Fibroblast of lung (primary cell): ENCODE measurements at regions not wholly inside any gene's neighbourhood (a gene's known extent, or its start where the extent isn't known, plus 50 kb on each side); places are given as distances from the start of the nearest gene placed in this dataset.

Experiments
- DNase-seq, 2 donors: peaks; one replicate each; pipeline versions ENCODE4 v3.0.0 to v3.0.0-alpha.2; 2010; ENCODE audit warnings: low read depth in 2 of 2
- H2AFZ ChIP-seq: 2 replicates; pipeline ENCODE4 v1.5.1; 2012; ENCODE audit warnings: low read length, control low read depth, inconsistent platforms
- H3K27ac ChIP-seq: 2 replicates; pipeline ENCODE4 v1.5.1; 2011; ENCODE audit warnings: low read length, control low read depth; ENCODE audit not compliant: insufficient read depth
- H3K27me3 ChIP-seq: 2 replicates; pipeline ENCODE4 v1.5.1; 2011; ENCODE audit warnings: mild to moderate bottlenecking, low read length; ENCODE audit not compliant: control insufficient read depth, insufficient read depth
- H3K36me3 ChIP-seq: 2 replicates; pipeline ENCODE4 v1.5.1; 2011; ENCODE audit warnings: low read length; ENCODE audit not compliant: control insufficient read depth, insufficient read depth
- H3K4me1 ChIP-seq: 2 replicates; pipeline ENCODE4 v1.5.1; 2011; ENCODE audit warnings: low read length; ENCODE audit not compliant: control insufficient read depth, insufficient read depth; ENCODE audit errors: extremely low read depth
- H3K4me2 ChIP-seq: 2 replicates; pipeline ENCODE4 v1.5.1; 2011; ENCODE audit warnings: low read length, control low read depth; ENCODE audit not compliant: insufficient read depth; ENCODE audit errors: extremely low read depth
- H3K4me3 ChIP-seq, 4 experiments: fragments of 200-600 bp in 1 of 4; sonication (generic) in 1 of 4; replicated peaks in 1 of 4; 2 replicates each; pipeline ENCODE4 v1.5.1; 2011 to 2016; ENCODE audit warnings: low read length in 4 of 4, low read depth in 3 of 4, mild to moderate bottlenecking in 3 of 4, control low read depth in 2 of 4, inconsistent platforms in 1 of 4, mixed read lengths in 1 of 4; ENCODE audit not compliant: insufficient read depth in 1 of 4; ENCODE audit errors: control extremely low read depth in 1 of 4
- H3K79me2 ChIP-seq: 2 replicates; pipeline ENCODE4 v1.5.1; 2012; ENCODE audit warnings: mild to moderate bottlenecking, low read length, inconsistent platforms; ENCODE audit not compliant: control insufficient read depth, insufficient read depth
- H3K9ac ChIP-seq: 2 replicates; pipeline ENCODE4 v1.5.1; 2011; ENCODE audit warnings: mild to moderate bottlenecking, low read length, control low read depth; ENCODE audit not compliant: insufficient read depth
- H3K9me3 ChIP-seq: 2 replicates; pipeline ENCODE4 v1.5.1; 2012; ENCODE audit warnings: low read depth, low read length; ENCODE audit not compliant: control insufficient read depth, insufficient read depth
- H4K20me1 ChIP-seq: 2 replicates; pipeline ENCODE4 v1.5.1; 2011; ENCODE audit warnings: low read length; ENCODE audit not compliant: control insufficient read depth, insufficient read depth; ENCODE audit errors: extremely low read depth
- CTCF ChIP-seq, 2 donors: IDR thresholded peaks in 1 of 2; conservative IDR thresholded peaks in 1 of 2; 1 replicate in 1 of 2; 2 replicates in 1 of 2; pipeline ENCODE4 v1.5.1; 2011 to 2012; ENCODE audit warnings: low read length in 2 of 2, control low read depth in 1 of 2, inconsistent platforms in 1 of 2, low read depth in 1 of 2, mild to moderate bottlenecking in 1 of 2
- EZH2 ChIP-seq: IDR thresholded peaks from 2 replicates; pipeline ENCODE4 v1.5.1; 2012; ENCODE audit warnings: low read length, control low read depth, mild to moderate bottlenecking; ENCODE audit errors: missing control alignments

- H3K27me3 ChIP-seq, result no peaks in the 10 kb centered on the region
- H3K4me3 ChIP-seq, result no peak overlapping the region
- H3K4me1 ChIP-seq, result peaks cover 3% of the 10 kb centered on the region
- H3K36me3 ChIP-seq, result no peaks in the 10 kb centered on the region
- no peak for DNase-seq
- no peaks in the 10 kb centered on the region for H4K20me1 ChIP-seq
- no peak overlapping the region for H3K27ac ChIP-seq
- no peak overlapping the region for H3K4me2 ChIP-seq
- TF ChIP-seq CTCF (conservative IDR thresholded peaks at IDR 0.05 in 1 of 2, IDR thresholded peaks at IDR 0.05 in 1 of 2; ENCODE audit: low read depth in 1 of 2, low read length in 2 of 2), result no peak
- no peak for TF ChIP-seq EZH2
- H3K9me3 ChIP-seq, result no peaks in the 10 kb centered on the region
- no peak overlapping the region for H2AFZ ChIP-seq
- H3K79me2 ChIP-seq, result no peaks in the 10 kb centered on the region
- no peak overlapping the region for H3K9ac ChIP-seq
Measured at GRCh38 chr4:3390288-3390811, 51.4 kb upstream of the HGFAC start.

DNA sequence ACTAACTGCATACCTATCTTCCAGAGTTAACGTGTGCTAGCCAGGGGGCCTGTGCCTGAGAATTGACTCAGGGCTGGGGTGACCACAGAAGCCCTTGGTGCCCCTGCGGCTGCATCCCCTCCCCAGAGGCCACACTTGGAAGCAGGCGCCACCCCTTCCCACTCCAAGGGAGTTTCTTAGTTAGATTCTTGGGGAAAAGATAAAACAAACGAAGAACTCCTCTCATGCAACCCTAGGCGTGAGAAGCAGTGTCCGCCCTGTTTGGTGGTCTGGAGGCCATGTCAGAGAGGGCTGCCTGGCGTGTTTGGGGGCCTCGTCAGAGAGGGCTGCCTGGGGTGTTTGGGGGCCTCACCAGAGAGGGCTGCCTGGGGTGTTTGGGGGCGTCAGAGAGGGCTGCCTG lies 50.3 kb upstream of the HGFAC start:
- H3K4me2 ChIP-seq, result no peak overlapping the region
- no peak overlapping the region for H2AFZ ChIP-seq
- peaks cover 3% of the 10 kb centered on the region for H3K4me1 ChIP-seq
- H4K20me1 ChIP-seq, result no peaks in the 10 kb centered on the region
- no peaks in the 10 kb centered on the region for H3K79me2 ChIP-seq
- no peak overlapping the region for H3K27ac ChIP-seq
- H3K36me3 ChIP-seq, result no peaks in the 10 kb centered on the region
- no peak for DNase-seq
- H3K9me3 ChIP-seq, result no peaks in the 10 kb centered on the region
- H3K4me3 ChIP-seq, result no peak overlapping the region
- H3K27me3 ChIP-seq, result no peaks in the 10 kb centered on the region
- TF ChIP-seq CTCF (conservative IDR thresholded peaks at IDR 0.05 in 1 of 2, IDR thresholded peaks at IDR 0.05 in 1 of 2; ENCODE audit: low read depth in 1 of 2, low read length in 2 of 2) (no peak), EZH2 (no peak)
- H3K9ac ChIP-seq, result no peak overlapping the region
